ENCODE measurements at regions not wholly inside any gene's neighbourhood (a gene's known extent, or its start where the extent isn't known, plus 50 kb on each side); places are given as distances from the start of the nearest gene placed in this dataset.

DNA sequence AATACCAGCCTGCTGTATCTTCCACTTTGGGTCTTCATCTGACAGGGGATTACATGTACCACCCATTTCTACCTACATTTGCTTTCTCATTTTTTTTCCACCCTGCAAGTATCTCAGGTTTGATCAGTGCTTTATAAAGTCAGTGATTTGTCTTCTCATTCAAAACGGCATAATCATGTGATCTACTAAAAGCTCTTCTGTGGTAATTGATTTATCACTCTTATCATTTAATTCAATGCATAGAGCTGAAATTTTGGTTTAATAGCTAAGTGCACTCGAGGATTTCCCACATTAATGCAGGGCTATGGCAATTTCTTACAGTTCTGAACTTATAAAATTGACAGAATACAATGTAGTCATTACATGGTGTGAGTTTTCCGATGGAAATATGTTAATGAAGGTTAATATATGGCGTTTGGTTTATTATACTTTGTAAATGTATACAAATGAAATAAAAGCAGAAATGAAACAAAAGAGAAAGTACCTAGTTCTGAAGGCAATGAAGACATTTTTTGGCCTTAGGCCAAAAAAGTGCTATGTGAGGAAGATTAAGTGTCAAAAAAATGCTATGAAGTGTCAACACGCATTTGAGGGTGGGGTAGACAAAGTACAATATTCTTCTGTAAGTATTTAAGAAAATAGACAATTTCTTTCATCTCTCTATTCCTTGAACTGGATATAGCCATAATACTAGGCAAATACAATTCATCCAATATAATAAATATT lies 457.3 kb downstream of the ETV1 start:
- Histone ChIP-seq H3K4me2 (ENCODE audit: low read depth, low read length) (no peak overlapping the region), H3F3A (ENCODE audit: insufficient read depth, low read length) (no peaks in the 10 kb centered on the region), H3K36me3 (replicated peaks; ENCODE audit: insufficient read depth, low read length) (no peaks in the 10 kb centered on the region), H3K9ac (ENCODE audit: low read length) (no peak overlapping the region), H3K9me2 (replicated peaks; ENCODE audit: insufficient read depth, low read length) (no peaks in the 10 kb centered on the region), H3K27me3 (replicated peaks; ENCODE audit: insufficient read depth, low read length) (no peaks in the 10 kb centered on the region), H3K79me2 (ENCODE audit: low read length) (no peaks in the 10 kb centered on the region), H3K27ac (ENCODE audit: low read length) (no peak overlapping the region), H3K9me3 (replicated peaks; ENCODE audit: insufficient read depth, low read length) (no peaks in the 10 kb centered on the region), H3K4me1 (ENCODE audit: low read length) (no peaks in the 10 kb centered on the region), H2AFZ (ENCODE audit: low read length) (no peak overlapping the region), H3K4me3 (ENCODE audit: low read length) (no peak overlapping the region), H4K20me1 (ENCODE audit: insufficient read depth, low read length) (no peaks in the 10 kb centered on the region)
- peak; percentile 21 for DNase-seq
- no peak for TF ChIP-seq EZH2phosphoT487 (IDR thresholded peaks at IDR 0.05; ENCODE audit: low read length)
- TF ChIP-seq, protein P1, sequence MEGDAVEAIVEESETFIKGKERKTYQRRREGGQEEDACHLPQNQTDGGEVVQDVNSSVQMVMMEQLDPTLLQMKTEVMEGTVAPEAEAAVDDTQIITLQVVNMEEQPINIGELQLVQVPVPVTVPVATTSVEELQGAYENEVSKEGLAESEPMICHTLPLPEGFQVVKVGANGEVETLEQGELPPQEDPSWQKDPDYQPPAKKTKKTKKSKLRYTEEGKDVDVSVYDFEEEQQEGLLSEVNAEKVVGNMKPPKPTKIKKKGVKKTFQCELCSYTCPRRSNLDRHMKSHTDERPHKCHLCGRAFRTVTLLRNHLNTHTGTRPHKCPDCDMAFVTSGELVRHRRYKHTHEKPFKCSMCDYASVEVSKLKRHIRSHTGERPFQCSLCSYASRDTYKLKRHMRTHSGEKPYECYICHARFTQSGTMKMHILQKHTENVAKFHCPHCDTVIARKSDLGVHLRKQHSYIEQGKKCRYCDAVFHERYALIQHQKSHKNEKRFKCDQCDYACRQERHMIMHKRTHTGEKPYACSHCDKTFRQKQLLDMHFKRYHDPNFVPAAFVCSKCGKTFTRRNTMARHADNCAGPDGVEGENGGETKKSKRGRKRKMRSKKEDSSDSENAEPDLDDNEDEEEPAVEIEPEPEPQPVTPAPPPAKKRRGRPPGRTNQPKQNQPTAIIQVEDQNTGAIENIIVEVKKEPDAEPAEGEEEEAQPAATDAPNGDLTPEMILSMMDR (IDR thresholded peaks at IDR 0.05; ENCODE audit: low read length), result no peak
- no peak for TF ChIP-seq EZH2 (optimal IDR thresholded peaks at IDR 0.05; ENCODE audit: low read depth, low read length)

DNA sequence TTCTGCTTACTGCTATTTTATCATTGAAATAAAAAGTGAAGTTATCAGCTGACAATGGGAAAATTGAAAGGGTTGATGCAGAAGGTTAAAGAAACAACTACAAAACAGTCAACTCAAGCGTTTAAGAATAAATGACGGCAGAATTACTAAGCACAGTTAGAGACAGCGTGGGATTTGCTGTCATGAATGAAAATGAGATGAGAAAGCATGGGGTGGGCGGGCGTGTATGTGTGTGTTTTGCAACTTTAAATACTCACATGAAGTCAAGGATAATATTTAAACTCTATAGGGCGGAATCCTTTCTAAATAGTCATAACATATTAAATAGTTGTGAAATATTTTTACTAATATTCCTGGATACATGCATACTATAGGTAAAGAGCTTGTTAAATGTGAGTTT lies 450.8 kb downstream of the ETV1 start:
- TF ChIP-seq EZH2phosphoT487 (IDR thresholded peaks at IDR 0.05; ENCODE audit: low read length) (no peak), EZH2 (optimal IDR thresholded peaks at IDR 0.05; ENCODE audit: low read depth, low read length) (no peak)
- TF ChIP-seq, protein P1 (IDR thresholded peaks at IDR 0.05; ENCODE audit: low read length), result no peak
- no peaks in the 10 kb centered on the region for H3F3A ChIP-seq (ENCODE audit: insufficient read depth, low read length)
- no peaks in the 10 kb centered on the region for H3K9me3 ChIP-seq (replicated peaks; ENCODE audit: insufficient read depth, low read length)
- H3K27me3 ChIP-seq (replicated peaks; ENCODE audit: insufficient read depth, low read length), result no peaks in the 10 kb centered on the region
- no peaks in the 10 kb centered on the region for H3K9me2 ChIP-seq (replicated peaks; ENCODE audit: insufficient read depth, low read length)
- H3K9ac ChIP-seq (ENCODE audit: low read length), result no peak overlapping the region
- H3K4me3 ChIP-seq (ENCODE audit: low read length), result no peak overlapping the region
- H3K36me3 ChIP-seq (replicated peaks; ENCODE audit: insufficient read depth, low read length), result no peaks in the 10 kb centered on the region
- no peaks in the 10 kb centered on the region for H4K20me1 ChIP-seq (ENCODE audit: insufficient read depth, low read length)
- H3K4me1 ChIP-seq (ENCODE audit: low read length), result no peaks in the 10 kb centered on the region
- H2AFZ ChIP-seq (ENCODE audit: low read length), result no peak overlapping the region
- DNase-seq, result no peak
- no peak overlapping the region for H3K27ac ChIP-seq (ENCODE audit: low read length)
- no peak overlapping the region for H3K4me2 ChIP-seq (ENCODE audit: low read depth, low read length)
- H3K79me2 ChIP-seq (ENCODE audit: low read length), result no peaks in the 10 kb centered on the region

DNA sequence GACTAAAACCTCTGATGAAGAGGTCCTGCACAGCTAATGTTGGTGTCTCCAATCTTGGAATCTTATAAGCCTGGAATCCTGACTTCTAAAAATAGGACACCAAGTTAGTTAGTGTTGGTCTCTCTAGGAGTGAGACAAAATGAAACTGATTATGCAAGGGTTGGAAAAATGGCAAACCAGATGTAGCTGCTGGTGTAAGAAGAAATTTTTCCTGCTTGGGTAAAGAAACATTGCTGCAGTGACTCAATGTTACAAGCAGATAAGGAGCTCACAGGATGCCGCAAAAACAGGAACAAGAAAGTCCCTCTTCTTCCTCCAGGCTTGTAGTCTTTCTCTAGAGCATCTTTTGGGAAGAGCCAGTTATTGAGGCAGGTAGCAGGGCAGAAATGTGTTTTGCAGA lies 449.0 kb downstream of the ETV1 start:
- H3K4me1 ChIP-seq (ENCODE audit: low read length), result no peaks in the 10 kb centered on the region
- H3K36me3 ChIP-seq (replicated peaks; ENCODE audit: insufficient read depth, low read length), result no peaks in the 10 kb centered on the region

More for the DNA sequence above, 449.0 kb downstream of the ETV1 start:
- Histone ChIP-seq H3K9ac (ENCODE audit: low read length) (no peak overlapping the region), H3K79me2 (ENCODE audit: low read length) (no peaks in the 10 kb centered on the region), H3K4me3 (ENCODE audit: low read length) (no peak overlapping the region), H4K20me1 (ENCODE audit: insufficient read depth, low read length) (no peaks in the 10 kb centered on the region), H3K9me3 (replicated peaks; ENCODE audit: insufficient read depth, low read length) (no peaks in the 10 kb centered on the region), H2AFZ (ENCODE audit: low read length) (no peak overlapping the region), H3K27me3 (replicated peaks; ENCODE audit: insufficient read depth, low read length) (no peaks in the 10 kb centered on the region), H3K9me2 (replicated peaks; ENCODE audit: insufficient read depth, low read length) (no peaks in the 10 kb centered on the region), H3K4me2 (ENCODE audit: low read depth, low read length) (no peak overlapping the region), H3F3A (ENCODE audit: insufficient read depth, low read length) (no peaks in the 10 kb centered on the region), H3K27ac (ENCODE audit: low read length) (no peak overlapping the region)
- TF ChIP-seq, protein P1 (IDR thresholded peaks at IDR 0.05; ENCODE audit: low read length), result no peak
- TF ChIP-seq EZH2 (optimal IDR thresholded peaks at IDR 0.05; ENCODE audit: low read depth, low read length), result no peak
- TF ChIP-seq EZH2phosphoT487 (IDR thresholded peaks at IDR 0.05; ENCODE audit: low read length), result no peak
- DNase-seq, result no peak
